H9 (cell line): ENCODE measurements at regions not wholly inside any gene's neighbourhood (a gene's known extent, or its start where the extent isn't known, plus 50 kb on each side); places are given as distances from the start of the nearest gene placed in this dataset.

Source experiments
- DNase-seq: peaks from one replicate; pipeline ENCODE4 v3.0.0-alpha.2; 2017
- H2AFZ ChIP-seq: one replicate; pipeline ENCODE4 v1.6.1; 2013; ENCODE audit warnings: mild to moderate bottlenecking, low read length, control low read depth, moderate library complexity
- H2AK5ac ChIP-seq: 2 replicates; pipeline ENCODE4 v1.6.1; 2013; ENCODE audit warnings: low read length, control low read depth, mixed read lengths; ENCODE audit not compliant: insufficient read length
- H2BK120ac ChIP-seq: one replicate; pipeline ENCODE4 v1.6.1; 2013; ENCODE audit warnings: low read depth, mild to moderate bottlenecking, low read length, control low read depth, inconsistent platforms; ENCODE audit not compliant: poor library complexity, severe bottlenecking
- H2BK12ac ChIP-seq: 2 replicates; pipeline ENCODE4 v1.6.1; 2013; ENCODE audit warnings: low read length, control low read depth, mixed read lengths, low read depth; ENCODE audit not compliant: insufficient read length
- H2BK15ac ChIP-seq: 2 replicates; pipeline ENCODE4 v1.6.1; 2013; ENCODE audit warnings: low read depth, low read length, control low read depth
- H2BK20ac ChIP-seq: one replicate; pipeline ENCODE4 v1.6.1; 2013; ENCODE audit warnings: low read depth, mild to moderate bottlenecking, low read length, control low read depth, inconsistent platforms; ENCODE audit not compliant: poor library complexity, severe bottlenecking
- H2BK5ac ChIP-seq: 2 replicates; pipeline ENCODE4 v1.6.1; 2013; ENCODE audit warnings: low read length, control low read depth, mixed read lengths; ENCODE audit not compliant: insufficient read length
- H3K14ac ChIP-seq: 2 replicates; pipeline ENCODE4 v1.6.1; 2013; ENCODE audit warnings: low read length, control low read depth; ENCODE audit not compliant: insufficient read depth
- H3K18ac ChIP-seq: 2 replicates; pipeline ENCODE4 v1.6.1; 2013; ENCODE audit warnings: low read depth, mild to moderate bottlenecking, mixed read lengths, low read length, control low read depth; ENCODE audit not compliant: insufficient read length
- H3K23ac ChIP-seq: 2 replicates; pipeline ENCODE4 v1.6.1; 2013; ENCODE audit warnings: low read length, control low read depth, mixed read lengths, low read depth; ENCODE audit not compliant: insufficient read length
- H3K23me2 ChIP-seq: 2 replicates; pipeline ENCODE4 v1.6.1; 2013; ENCODE audit warnings: low read depth, mild to moderate bottlenecking, mixed read lengths, low read length, control low read depth; ENCODE audit not compliant: insufficient read length, poor library complexity, severe bottlenecking
- H3K27ac ChIP-seq: 2 replicates; pipeline ENCODE4 v1.5.1; 2013; ENCODE audit warnings: low read length, control low read depth, mixed read lengths, low read depth; ENCODE audit not compliant: insufficient read length
- H3K27me3 ChIP-seq: 2 replicates; pipeline ENCODE4 v1.6.1; 2013; ENCODE audit warnings: low read length, control low read depth, inconsistent platforms; ENCODE audit not compliant: insufficient read depth
- H3K4ac ChIP-seq: 2 replicates; pipeline ENCODE4 v1.6.1; 2013; ENCODE audit warnings: low read depth, mild to moderate bottlenecking, control low read depth, inconsistent platforms, low read length, moderate library complexity
- H3K4me1 ChIP-seq: 2 replicates; pipeline ENCODE4 v1.6.1; 2013; ENCODE audit warnings: low read length, control low read depth, inconsistent platforms; ENCODE audit not compliant: insufficient read depth
- H3K4me2 ChIP-seq: 2 replicates; pipeline ENCODE4 v1.6.1; 2013; ENCODE audit warnings: low read length, control low read depth, mixed read lengths; ENCODE audit not compliant: insufficient read length, insufficient read depth
- H3K56ac ChIP-seq: 2 replicates; pipeline ENCODE4 v1.6.1; 2013; ENCODE audit warnings: low read depth, mild to moderate bottlenecking, mixed read lengths, low read length, control low read depth; ENCODE audit not compliant: insufficient read length
- H3K79me1 ChIP-seq: 2 replicates; pipeline ENCODE4 v1.6.1; 2013; ENCODE audit warnings: low read depth, mild to moderate bottlenecking, moderate library complexity, low read length, control low read depth, inconsistent platforms; ENCODE audit not compliant: insufficient read depth, poor library complexity, severe bottlenecking
- H3K79me2 ChIP-seq: 2 replicates; pipeline ENCODE4 v1.6.1; 2013; ENCODE audit warnings: low read length, control low read depth, inconsistent platforms; ENCODE audit not compliant: insufficient read depth
- H3K9ac ChIP-seq: 2 replicates; pipeline ENCODE4 v1.6.1; 2013; ENCODE audit warnings: low read length, control low read depth, mixed read lengths; ENCODE audit not compliant: insufficient read length; ENCODE audit errors: extremely low read depth
- H3K9me3 ChIP-seq: one replicate; pipeline ENCODE4 v1.6.1; 2013; ENCODE audit warnings: low read depth, low read length, inconsistent platforms; ENCODE audit not compliant: control insufficient read depth
- H3T11ph ChIP-seq: one replicate; pipeline ENCODE4 v1.6.1; 2013; ENCODE audit warnings: mild to moderate bottlenecking, low read length, control low read depth, inconsistent platforms
- H4K20me1 ChIP-seq: one replicate; pipeline ENCODE4 v1.6.1; 2013; ENCODE audit not compliant: control insufficient read depth, insufficient read length, insufficient read depth
- H4K5ac ChIP-seq: 2 replicates; pipeline ENCODE4 v1.6.1; 2013; ENCODE audit warnings: low read depth, mild to moderate bottlenecking, mixed read lengths, low read length, control low read depth; ENCODE audit not compliant: insufficient read length
- H4K8ac ChIP-seq: replicated peaks from 2 replicates; pipeline ENCODE4 v1.6.1; 2013; ENCODE audit warnings: low read length, control low read depth, mixed read lengths, low read depth; ENCODE audit not compliant: insufficient read length
- H4K91ac ChIP-seq: 2 replicates; pipeline ENCODE4 v1.6.1; 2013; ENCODE audit warnings: low read depth, mild to moderate bottlenecking, moderate library complexity, mixed read lengths, low read length, control low read depth; ENCODE audit not compliant: insufficient read length
- H3K27ac Mint-ChIP-seq, 3 experiments: 2 replicates in 2 of 3; 3 replicates in 1 of 3; pipeline ENCODE4 v1.8.0; 2020 to 2021; ENCODE audit warnings: mixed read lengths in 3 of 3, mild to moderate bottlenecking in 1 of 3, moderate library complexity in 1 of 3
- H3K27me3 Mint-ChIP-seq: 2 replicates; pipeline ENCODE4 v1.8.0; 2021; ENCODE audit warnings: low read depth, mild to moderate bottlenecking, moderate library complexity, mixed read lengths
- H3K36me3 Mint-ChIP-seq, 3 experiments: 2 replicates in 2 of 3; 3 replicates in 1 of 3; pipeline ENCODE4 v1.8.0; 2020 to 2021; ENCODE audit warnings: low read depth in 3 of 3, mixed read lengths in 3 of 3; ENCODE audit not compliant: insufficient read depth in 1 of 3
- H3K4me1 Mint-ChIP-seq, 2 experiments: 2 replicates each; pipeline ENCODE4 v1.8.0; 2020; ENCODE audit warnings: mixed read lengths in 2 of 2
- H3K4me3 Mint-ChIP-seq, 2 experiments: 2 replicates in 1 of 2; 3 replicates in 1 of 2; pipeline ENCODE4 v1.8.0; 2020 to 2021; ENCODE audit warnings: mild to moderate bottlenecking in 2 of 2, mixed read lengths in 2 of 2, moderate library complexity in 1 of 2
- H3K9me3 Mint-ChIP-seq, 2 experiments: 2 replicates in 1 of 2; 3 replicates in 1 of 2; pipeline ENCODE4 v1.8.0; 2020; ENCODE audit warnings: mild to moderate bottlenecking in 2 of 2, mixed read lengths in 2 of 2, moderate library complexity in 1 of 2
- CTCF ChIP-seq: fragments of 200-600 bp; sonication (generic); conservative IDR thresholded peaks from 3 replicates; pipeline ENCODE4 v1.8.0; 2021; ENCODE audit warnings: antibody characterized with exemption, mild to moderate bottlenecking
- WGBS: extraction: QIAGEN DNeasy Blood & Tissue Kit; methylation state at CpG from one replicate; pipeline ENCODE4 v1.1.7; 2013; ENCODE audit warnings: missing lambda C conversion rate, low lambda C conversion rate, mixed read lengths; ENCODE audit not compliant: insufficient read length; ENCODE audit errors: extremely low coverage; 5-methylcytosine and 5-hydroxymethylcytosine counted together

- H3K36me3 Mint-ChIP-seq: no peaks in the 10 kb centered on the region
- Histone ChIP-seq H4K20me1 (no peaks in the 10 kb centered on the region), H3K4ac (no peak overlapping the region), H3K4me2 (no peak overlapping the region), H2AFZ (no peak overlapping the region), H2BK120ac (no peak overlapping the region), H3T11ph (no peak overlapping the region), H3K56ac (no peak overlapping the region), H3K9ac (no peak overlapping the region), H3K27me3 (no peaks in the 10 kb centered on the region), H4K8ac (no peak overlapping the region), H3K27ac (no peak overlapping the region), H3K9me3 (no peaks in the 10 kb centered on the region), H2AK5ac (no peak overlapping the region), H2BK5ac (no peak overlapping the region), H3K18ac (no peak overlapping the region), H3K23me2 (no peaks in the 10 kb centered on the region), H2BK12ac (no peak overlapping the region), H4K91ac (no peak overlapping the region), H3K79me1 (no peaks in the 10 kb centered on the region), H3K23ac (no peak overlapping the region), H4K5ac (no peak overlapping the region), H3K14ac (no peak overlapping the region), H2BK20ac (no peak overlapping the region), H3K79me2 (no peaks in the 10 kb centered on the region), H3K4me1 (no peaks in the 10 kb centered on the region), H2BK15ac (no peak overlapping the region)
- no peak overlapping the region for H3K27ac Mint-ChIP-seq
- H3K4me3 Mint-ChIP-seq: no peak overlapping the region
- no peaks in the 10 kb centered on the region for H3K4me1 Mint-ChIP-seq
- no peaks in the 10 kb centered on the region; the same call in 1 of the 2 replicates for H3K27me3 Mint-ChIP-seq
- peaks cover 0 to 2% of the 10 kb centered on the region in 2 experiments; a peak in 1 of 5 replicates for H3K9me3 Mint-ChIP-seq
- no peak for DNase-seq
- WGBS: no CpG with 5 or more reads among the region's 1 CpG
- no peak for TF ChIP-seq CTCF
Measured at GRCh38 chr4:17362430-17362829, 149.5 kb downstream of the QDPR start.
